ENCODE measurements at regions not wholly inside any gene's neighbourhood (a gene's known extent, or its start where the extent isn't known, plus 50 kb on each side); places are given as distances from the start of the nearest gene placed in this dataset.

- TF ChIP-seq TEAD4 (IDR thresholded peaks at IDR 0.05) (no peak), ZBTB7A (IDR thresholded peaks at IDR 0.05; ENCODE audit: low read depth) (no peak), RAD21 (IDR thresholded peaks at IDR 0.05; ENCODE audit: low read depth) (no peak), TCF12 (IDR thresholded peaks at IDR 0.05; ENCODE audit: low read depth) (no peak), EP300 (IDR thresholded peaks at IDR 0.05; ENCODE audit: borderline replicate concordance) (no peak), FOXM1 (IDR thresholded peaks at IDR 0.05; ENCODE audit: borderline replicate concordance, low read depth) (no peak), CEBPB (IDR thresholded peaks at IDR 0.05) (no peak), TAF1 (IDR thresholded peaks at IDR 0.05; ENCODE audit: low read depth) (no peak), NFIC (IDR thresholded peaks at IDR 0.05) (no peak), CREB1 (IDR thresholded peaks at IDR 0.05; ENCODE audit: low read depth) (no peak), EGR1 (IDR thresholded peaks at IDR 0.05) (no peak), USF1 (IDR thresholded peaks at IDR 0.05) (no peak), YY1 (IDR thresholded peaks at IDR 0.05; ENCODE audit: low read depth) (no peak)
- TF ChIP-seq, protein P1, sequence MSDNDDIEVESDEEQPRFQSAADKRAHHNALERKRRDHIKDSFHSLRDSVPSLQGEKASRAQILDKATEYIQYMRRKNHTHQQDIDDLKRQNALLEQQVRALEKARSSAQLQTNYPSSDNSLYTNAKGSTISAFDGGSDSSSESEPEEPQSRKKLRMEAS (IDR thresholded peaks at IDR 0.05) = no peak
- TF ChIP-seq, protein P2, sequence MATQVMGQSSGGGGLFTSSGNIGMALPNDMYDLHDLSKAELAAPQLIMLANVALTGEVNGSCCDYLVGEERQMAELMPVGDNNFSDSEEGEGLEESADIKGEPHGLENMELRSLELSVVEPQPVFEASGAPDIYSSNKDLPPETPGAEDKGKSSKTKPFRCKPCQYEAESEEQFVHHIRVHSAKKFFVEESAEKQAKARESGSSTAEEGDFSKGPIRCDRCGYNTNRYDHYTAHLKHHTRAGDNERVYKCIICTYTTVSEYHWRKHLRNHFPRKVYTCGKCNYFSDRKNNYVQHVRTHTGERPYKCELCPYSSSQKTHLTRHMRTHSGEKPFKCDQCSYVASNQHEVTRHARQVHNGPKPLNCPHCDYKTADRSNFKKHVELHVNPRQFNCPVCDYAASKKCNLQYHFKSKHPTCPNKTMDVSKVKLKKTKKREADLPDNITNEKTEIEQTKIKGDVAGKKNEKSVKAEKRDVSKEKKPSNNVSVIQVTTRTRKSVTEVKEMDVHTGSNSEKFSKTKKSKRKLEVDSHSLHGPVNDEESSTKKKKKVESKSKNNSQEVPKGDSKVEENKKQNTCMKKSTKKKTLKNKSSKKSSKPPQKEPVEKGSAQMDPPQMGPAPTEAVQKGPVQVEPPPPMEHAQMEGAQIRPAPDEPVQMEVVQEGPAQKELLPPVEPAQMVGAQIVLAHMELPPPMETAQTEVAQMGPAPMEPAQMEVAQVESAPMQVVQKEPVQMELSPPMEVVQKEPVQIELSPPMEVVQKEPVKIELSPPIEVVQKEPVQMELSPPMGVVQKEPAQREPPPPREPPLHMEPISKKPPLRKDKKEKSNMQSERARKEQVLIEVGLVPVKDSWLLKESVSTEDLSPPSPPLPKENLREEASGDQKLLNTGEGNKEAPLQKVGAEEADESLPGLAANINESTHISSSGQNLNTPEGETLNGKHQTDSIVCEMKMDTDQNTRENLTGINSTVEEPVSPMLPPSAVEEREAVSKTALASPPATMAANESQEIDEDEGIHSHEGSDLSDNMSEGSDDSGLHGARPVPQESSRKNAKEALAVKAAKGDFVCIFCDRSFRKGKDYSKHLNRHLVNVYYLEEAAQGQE (IDR thresholded peaks at IDR 0.05; ENCODE audit: low read depth) = no peak
These were observed 265.7 kb downstream of the SHOX2 start for GRCh38 chr3:157840564-157840963.

DNA sequence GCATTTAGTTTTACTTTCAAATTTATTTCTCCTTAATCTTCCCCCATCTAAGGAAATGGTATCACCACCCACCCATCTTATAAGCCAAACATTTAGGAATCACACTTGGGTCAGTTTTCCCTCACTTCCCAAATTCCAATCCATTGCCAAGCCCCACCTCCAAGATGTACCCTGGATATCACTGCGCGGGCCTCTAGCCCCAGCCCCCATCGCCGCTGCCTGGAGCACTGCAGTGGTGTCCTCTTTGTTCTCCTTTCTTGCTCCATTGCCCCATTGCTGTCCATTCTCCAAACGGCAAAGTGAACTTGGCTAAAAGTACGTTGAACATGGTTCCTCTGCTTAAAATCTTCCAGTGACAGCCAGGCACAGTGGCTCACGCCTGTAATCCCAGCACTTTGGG is 267.8 kb downstream of the SHOX2 start:
- TF ChIP-seq CREB1 (IDR thresholded peaks at IDR 0.05; ENCODE audit: low read depth) (no peak), CEBPB (IDR thresholded peaks at IDR 0.05) (no peak), EGR1 (IDR thresholded peaks at IDR 0.05) (no peak), USF1 (IDR thresholded peaks at IDR 0.05) (no peak), YY1 (IDR thresholded peaks at IDR 0.05; ENCODE audit: low read depth) (no peak), TEAD4 (IDR thresholded peaks at IDR 0.05) (no peak), ZBTB7A (IDR thresholded peaks at IDR 0.05; ENCODE audit: low read depth) (no peak), EP300 (IDR thresholded peaks at IDR 0.05; ENCODE audit: borderline replicate concordance) (no peak), RAD21 (IDR thresholded peaks at IDR 0.05; ENCODE audit: low read depth) (no peak), TCF12 (IDR thresholded peaks at IDR 0.05; ENCODE audit: low read depth) (no peak), NFIC (IDR thresholded peaks at IDR 0.05) (no peak), FOXM1 (IDR thresholded peaks at IDR 0.05; ENCODE audit: borderline replicate concordance, low read depth) (no peak), TAF1 (IDR thresholded peaks at IDR 0.05; ENCODE audit: low read depth) (no peak)
- TF ChIP-seq, protein P1 (IDR thresholded peaks at IDR 0.05) = no peak
- TF ChIP-seq, protein P2 (IDR thresholded peaks at IDR 0.05; ENCODE audit: low read depth) = no peak

DNA sequence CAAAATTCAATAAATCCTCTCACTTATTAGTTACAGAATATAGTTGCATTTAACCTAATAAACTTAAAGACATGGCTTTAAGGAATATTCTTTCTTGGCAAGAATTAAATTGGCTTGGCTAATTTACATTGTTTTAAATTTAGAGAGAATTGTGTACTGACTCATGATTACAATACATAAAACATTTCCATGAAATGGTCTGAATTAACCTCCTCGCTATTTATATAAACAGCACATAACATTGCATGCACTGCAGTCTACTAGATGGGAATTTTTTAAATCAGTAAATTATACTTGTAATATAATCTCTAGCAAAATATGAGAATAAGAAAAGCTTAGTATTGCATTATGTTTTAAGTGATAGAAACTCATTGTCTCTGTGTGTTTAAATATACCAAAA is 268.9 kb downstream of the SHOX2 start:
- TF ChIP-seq EGR1 (IDR thresholded peaks at IDR 0.05) (no peak), CEBPB (IDR thresholded peaks at IDR 0.05) (no peak), TCF12 (IDR thresholded peaks at IDR 0.05; ENCODE audit: low read depth) (no peak), TEAD4 (IDR thresholded peaks at IDR 0.05) (no peak), USF1 (IDR thresholded peaks at IDR 0.05) (no peak), YY1 (IDR thresholded peaks at IDR 0.05; ENCODE audit: low read depth) (no peak)
- TF ChIP-seq, protein P2 (IDR thresholded peaks at IDR 0.05; ENCODE audit: low read depth) = no peak
- TF ChIP-seq, protein P1 (IDR thresholded peaks at IDR 0.05) = no peak

GRCh38 chr3:157836022-157836421 is 270.2 kb downstream of the SHOX2 start:
- no peak for TF ChIP-seq YY1 (IDR thresholded peaks at IDR 0.05; ENCODE audit: low read depth)
- TF ChIP-seq, protein P2 (IDR thresholded peaks at IDR 0.05; ENCODE audit: low read depth) = no peak
